PFSK-1 (cell line): ENCODE measurements at regions not wholly inside any gene's neighbourhood (a gene's known extent, or its start where the extent isn't known, plus 50 kb on each side); places are given as distances from the start of the nearest gene placed in this dataset.

Experiments used
- FOXP2 ChIP-seq: optimal IDR thresholded peaks from 2 replicates; pipeline ENCODE3; 2011; ENCODE audit warnings: borderline replicate concordance, control low read depth, inconsistent platforms; ENCODE audit not compliant: insufficient read depth; ENCODE audit errors: extremely low read length, extremely low read depth
- POLR2AphosphoS5 ChIP-seq: IDR thresholded peaks from 2 replicates; pipeline ENCODE4 v1.6.1; 2012; ENCODE audit warnings: low read depth, mild to moderate bottlenecking, control low read depth, low read length, moderate library complexity
- SIN3A ChIP-seq: IDR thresholded peaks from 2 replicates; pipeline ENCODE4 v1.6.1; 2012; ENCODE audit warnings: mild to moderate bottlenecking, low read length, moderate library complexity, borderline replicate concordance; ENCODE audit not compliant: insufficient read depth
- TAF1 ChIP-seq: IDR thresholded peaks from 2 replicates; pipeline ENCODE4 v1.6.1; 2012; ENCODE audit warnings: low read length, control low read depth, borderline replicate concordance; ENCODE audit not compliant: insufficient read depth
- TF ChIP-seq, protein P1 (sequence below), 2 experiments: IDR thresholded peaks; 2 replicates each; pipeline versions ENCODE4 v1.6.1 to v1.8.0; 2011 to 2012; ENCODE audit warnings: low read depth in 2 of 2, low read length in 2 of 2, control low read depth in 1 of 2, inconsistent platforms in 1 of 2, mild to moderate bottlenecking in 1 of 2, moderate library complexity in 1 of 2; ENCODE audit not compliant: insufficient read depth in 1 of 2

DNA sequence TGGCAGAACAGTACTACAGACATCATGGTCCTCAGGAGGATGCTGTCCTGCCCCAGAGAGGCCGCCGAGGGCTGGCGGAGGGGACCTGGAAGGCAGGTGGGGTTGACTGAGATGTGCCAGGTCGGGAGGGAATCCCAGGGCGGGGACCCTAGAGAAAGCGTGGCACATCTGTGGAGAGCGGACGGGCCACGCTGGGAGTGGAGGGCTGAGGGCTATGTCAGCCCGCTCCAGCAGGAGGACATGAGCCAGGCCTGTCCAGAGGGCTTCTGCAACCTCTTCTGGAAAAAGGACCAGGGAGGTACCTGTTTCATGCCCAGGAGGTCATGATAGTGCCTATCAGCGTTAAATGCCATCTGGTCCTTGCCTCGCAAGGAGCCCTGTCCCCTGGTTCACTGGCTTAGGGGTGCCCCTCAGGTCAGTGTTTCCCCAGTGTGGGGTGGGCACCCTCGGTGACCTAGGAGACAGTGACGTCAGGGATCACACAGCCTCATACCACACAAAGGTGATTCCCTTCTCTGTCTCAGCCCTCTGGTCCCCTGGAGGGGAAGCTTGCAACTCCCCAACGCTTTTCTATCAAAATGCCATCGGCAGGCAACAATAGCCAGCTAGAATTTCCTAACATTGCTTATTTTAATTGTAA lies 103.6 kb upstream of the IER5L start:
- no peak for TF ChIP-seq SIN3A
- TF ChIP-seq, protein P1, sequence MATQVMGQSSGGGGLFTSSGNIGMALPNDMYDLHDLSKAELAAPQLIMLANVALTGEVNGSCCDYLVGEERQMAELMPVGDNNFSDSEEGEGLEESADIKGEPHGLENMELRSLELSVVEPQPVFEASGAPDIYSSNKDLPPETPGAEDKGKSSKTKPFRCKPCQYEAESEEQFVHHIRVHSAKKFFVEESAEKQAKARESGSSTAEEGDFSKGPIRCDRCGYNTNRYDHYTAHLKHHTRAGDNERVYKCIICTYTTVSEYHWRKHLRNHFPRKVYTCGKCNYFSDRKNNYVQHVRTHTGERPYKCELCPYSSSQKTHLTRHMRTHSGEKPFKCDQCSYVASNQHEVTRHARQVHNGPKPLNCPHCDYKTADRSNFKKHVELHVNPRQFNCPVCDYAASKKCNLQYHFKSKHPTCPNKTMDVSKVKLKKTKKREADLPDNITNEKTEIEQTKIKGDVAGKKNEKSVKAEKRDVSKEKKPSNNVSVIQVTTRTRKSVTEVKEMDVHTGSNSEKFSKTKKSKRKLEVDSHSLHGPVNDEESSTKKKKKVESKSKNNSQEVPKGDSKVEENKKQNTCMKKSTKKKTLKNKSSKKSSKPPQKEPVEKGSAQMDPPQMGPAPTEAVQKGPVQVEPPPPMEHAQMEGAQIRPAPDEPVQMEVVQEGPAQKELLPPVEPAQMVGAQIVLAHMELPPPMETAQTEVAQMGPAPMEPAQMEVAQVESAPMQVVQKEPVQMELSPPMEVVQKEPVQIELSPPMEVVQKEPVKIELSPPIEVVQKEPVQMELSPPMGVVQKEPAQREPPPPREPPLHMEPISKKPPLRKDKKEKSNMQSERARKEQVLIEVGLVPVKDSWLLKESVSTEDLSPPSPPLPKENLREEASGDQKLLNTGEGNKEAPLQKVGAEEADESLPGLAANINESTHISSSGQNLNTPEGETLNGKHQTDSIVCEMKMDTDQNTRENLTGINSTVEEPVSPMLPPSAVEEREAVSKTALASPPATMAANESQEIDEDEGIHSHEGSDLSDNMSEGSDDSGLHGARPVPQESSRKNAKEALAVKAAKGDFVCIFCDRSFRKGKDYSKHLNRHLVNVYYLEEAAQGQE (IDR thresholded peaks at IDR 0.05; ENCODE audit: insufficient read depth in 1 of 2, low read depth in 2 of 2, low read length in 2 of 2) = no peak
- TF ChIP-seq FOXP2 = no peak
- no peak for TF ChIP-seq TAF1
- no peak for TF ChIP-seq POLR2AphosphoS5

DNA sequence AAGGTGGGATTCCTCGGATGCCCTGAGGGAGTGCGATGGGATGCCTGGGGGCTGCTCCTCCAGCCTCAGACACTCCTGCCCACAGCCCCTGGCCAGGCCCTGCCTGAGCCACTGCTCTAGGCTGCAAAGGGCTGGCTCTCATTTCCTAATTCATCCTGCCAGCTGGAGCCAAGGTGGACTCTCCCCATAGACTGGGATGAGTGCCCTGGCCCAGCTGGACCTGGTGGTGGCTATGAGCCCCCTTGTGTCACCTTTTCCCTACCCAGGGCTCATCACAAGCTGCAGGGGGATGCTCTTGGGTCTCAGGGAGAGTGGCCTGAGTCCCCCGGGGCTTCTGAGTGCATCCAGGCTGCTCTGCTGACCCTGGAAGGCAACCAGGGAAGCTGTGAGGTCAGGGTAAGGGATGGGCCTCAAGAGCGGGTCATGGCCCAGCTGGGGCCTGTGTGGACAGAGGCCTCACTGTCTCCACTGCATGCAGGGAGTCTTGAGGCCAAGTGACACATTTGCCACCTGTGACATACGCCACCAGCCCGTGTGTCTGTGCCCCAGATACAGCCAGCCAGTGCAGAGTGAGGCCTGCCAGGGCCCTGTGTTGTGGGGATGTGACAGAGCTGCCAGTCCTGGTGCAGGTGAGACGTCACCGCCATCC lies 102.7 kb upstream of the IER5L start:
- TF ChIP-seq POLR2AphosphoS5 (no peak), SIN3A (no peak), FOXP2 (no peak), TAF1 (no peak)
- TF ChIP-seq, protein P1 (IDR thresholded peaks at IDR 0.05; ENCODE audit: insufficient read depth in 1 of 2, low read depth in 2 of 2, low read length in 2 of 2) = no peak

DNA sequence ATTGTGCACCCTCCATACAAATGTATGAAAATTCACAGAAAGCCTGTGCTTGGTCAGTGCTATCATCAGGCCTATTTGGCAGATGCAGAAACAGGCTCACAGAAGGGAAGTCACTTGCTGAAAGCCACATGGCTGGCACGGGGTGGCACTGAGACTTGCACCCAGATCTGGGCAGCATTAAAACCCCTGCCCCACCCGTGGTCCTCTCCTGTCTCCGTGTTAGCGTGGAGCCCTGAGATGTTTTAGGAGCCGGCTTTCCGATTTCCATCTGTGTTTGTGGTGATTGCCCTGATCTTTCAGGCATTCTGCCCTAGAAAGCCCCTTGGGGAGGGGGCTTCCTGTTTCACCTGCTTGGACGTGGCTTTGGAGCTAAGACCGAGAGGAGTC lies 102.2 kb upstream of the IER5L start:
- TF ChIP-seq SIN3A (no peak), TAF1 (no peak), POLR2AphosphoS5 (no peak), FOXP2 (no peak)
- TF ChIP-seq, protein P1 (IDR thresholded peaks at IDR 0.05; ENCODE audit: insufficient read depth in 1 of 2, low read depth in 2 of 2, low read length in 2 of 2) = no peak

DNA sequence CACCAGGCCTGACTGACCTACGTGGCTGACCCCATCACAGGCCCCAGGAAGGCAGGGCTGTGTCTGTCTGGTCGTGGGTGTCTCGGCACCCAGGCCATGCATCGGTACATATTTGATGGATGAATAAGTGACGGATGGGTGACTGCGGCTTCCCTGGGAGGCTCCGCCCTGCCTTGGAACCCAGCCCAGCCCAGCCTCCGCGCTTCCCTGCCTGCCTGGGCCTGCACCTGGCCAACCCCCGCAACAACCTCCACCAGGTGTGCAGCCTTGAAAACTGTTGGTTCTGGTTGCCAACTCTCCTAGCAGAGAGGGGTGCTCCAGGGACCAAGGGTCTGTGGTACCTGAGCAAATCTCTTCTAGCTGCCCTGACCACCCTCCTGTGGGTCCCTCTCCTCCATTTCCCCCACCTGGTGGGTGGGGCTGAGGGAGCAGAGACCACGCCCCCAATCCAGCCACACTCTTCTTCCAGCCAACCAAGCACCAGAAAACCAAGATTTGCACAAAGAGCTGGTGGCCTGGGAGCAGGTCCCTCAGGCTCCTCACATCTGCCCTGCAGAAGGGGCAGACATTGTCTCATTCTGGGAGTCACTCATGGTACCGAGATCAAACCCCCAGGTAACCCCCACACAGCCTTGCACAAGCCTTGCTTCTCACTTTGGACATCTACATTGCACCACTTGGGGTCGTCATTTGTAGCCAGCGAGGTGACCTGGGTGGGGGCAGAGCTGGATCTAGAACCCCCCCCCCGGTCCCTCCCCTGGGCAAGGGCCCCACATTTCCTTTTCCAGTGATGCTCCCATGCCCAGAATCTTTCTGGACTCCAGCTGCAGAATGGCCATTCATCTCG lies 100.6 kb upstream of the IER5L start:
- TF ChIP-seq TAF1 (no peak), POLR2AphosphoS5 (no peak), FOXP2 (no peak), SIN3A (no peak)
- TF ChIP-seq, protein P1 (IDR thresholded peaks at IDR 0.05; ENCODE audit: insufficient read depth in 1 of 2, low read depth in 2 of 2, low read length in 2 of 2) = no peak
